ENCODE measurements at regions not wholly inside any gene's neighbourhood (a gene's known extent, or its start where the extent isn't known, plus 50 kb on each side); places are given as distances from the start of the nearest gene placed in this dataset.
"Not testable (repeated sequence)": the region's sequence is repeated elsewhere in the genome, so short reads cannot be mapped to it uniquely, and the experiment has no call there.

DNA sequence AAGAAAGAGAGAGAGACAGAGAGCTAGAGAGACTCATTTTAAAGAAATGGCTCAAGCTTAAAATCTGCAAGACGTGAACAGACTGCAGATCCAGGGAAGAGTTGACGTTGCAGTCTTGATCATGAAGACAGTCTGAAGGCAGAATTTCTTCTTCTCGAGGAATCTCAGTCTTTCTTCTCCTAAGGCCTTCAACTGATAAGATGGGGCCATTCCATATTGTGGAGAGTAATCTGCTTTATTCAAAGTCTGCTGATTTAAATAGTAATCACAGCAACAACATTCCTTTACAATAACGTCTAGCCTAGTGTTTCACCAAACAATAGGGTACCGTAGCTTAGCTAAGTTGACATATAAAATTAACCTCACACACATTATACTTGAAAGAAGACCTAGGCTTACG, 208.4 kb upstream of the ADAMTS3 start:
- DNase-seq (ENCODE audit: low read depth, low spot score), result no peak

DNA sequence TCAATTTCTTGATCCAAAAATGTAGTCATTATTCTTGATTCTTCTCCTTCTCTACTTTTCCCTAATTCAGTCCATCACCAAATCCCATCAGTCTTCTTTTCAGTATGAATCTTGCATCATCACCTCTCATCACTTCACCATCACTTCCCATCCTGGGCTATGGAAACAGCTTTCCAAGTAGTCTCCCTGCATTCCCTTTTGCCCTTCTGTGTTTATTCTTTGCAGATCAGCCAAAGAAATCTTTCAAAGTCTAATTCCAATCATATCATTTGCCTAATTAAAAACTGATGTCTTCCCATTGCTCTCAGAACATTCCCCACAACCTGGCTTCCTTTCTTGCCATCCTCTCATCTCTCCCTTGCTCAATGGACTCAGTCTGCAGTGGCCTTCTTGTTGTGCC, 201.7 kb upstream of the ADAMTS3 start:
- no peak for DNase-seq (ENCODE audit: low read depth, low spot score)

DNA sequence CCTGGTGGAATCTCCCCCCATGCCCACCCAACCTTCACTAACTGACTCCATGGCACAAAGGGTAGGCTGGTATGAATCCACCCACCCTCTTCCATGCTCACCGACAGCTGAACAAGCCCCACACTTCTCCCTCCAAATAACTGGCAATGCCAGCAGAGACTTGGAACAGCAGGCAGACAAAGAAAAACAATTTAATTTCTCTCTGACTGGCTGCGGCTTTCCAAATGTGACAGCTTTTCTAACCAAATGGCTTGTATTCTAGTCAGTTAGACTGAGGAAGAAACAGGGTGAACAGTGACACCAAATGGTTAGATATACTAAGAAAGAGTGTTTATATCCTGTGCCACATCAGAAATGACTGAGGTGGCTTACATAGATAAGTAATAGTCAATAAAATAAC, 199.3 kb upstream of the ADAMTS3 start:
- no peak for DNase-seq (ENCODE audit: low read depth, low spot score)

DNA sequence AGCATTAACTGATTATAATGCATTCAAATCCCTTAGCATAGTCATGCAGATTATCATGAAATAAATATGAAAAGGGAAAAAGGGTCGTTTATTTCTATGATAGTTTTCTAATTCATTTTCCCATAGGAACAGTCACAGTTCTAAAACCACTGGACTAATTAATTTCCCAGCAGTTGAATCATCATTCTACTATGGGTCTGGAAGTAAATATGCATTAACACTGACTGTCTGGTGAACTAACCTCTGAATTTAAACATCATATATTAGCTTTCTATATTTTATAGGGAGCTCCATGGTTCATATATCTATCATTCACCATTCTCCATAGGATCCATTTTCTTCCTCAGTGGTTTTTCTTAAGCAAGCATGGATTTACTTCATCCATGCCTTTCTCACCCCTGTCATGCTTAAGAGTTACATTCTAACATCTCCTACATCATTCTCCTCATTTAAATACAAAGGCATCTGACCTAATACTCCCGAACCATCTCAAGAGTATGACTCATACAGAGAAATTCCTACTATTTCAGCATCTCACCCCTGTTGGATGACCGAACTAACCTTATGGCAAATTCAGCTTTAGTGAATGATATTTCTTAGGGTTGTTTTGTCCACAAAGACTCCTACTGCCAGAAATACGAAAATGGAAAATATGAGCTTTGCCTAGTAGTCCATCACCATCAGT, 198.7 kb upstream of the ADAMTS3 start:
- no peak for DNase-seq (ENCODE audit: low read depth, low spot score)

DNA sequence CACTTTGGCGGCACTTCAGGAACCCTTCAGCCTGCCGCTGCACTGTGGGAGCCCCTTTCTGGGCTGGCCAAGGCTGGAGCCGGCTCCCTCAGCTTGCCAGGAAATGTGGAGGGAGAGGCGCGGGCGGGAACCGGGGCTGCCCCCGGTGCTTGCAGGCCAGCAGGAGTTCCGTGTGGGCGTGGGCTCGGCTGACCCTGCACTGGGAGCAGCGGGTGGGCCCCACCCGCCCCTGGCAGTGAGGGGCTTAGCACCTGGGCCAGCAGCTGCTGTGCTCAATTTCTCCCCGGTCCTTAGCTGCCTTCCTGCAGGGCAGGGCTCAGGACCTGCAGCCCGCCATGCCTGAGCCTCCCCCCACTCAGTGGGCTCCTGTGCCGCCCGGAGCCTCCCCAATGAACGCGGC, 196.8 kb upstream of the ADAMTS3 start:
- not testable (repeated sequence) for DNase-seq (ENCODE audit: low read depth, low spot score)

DNA sequence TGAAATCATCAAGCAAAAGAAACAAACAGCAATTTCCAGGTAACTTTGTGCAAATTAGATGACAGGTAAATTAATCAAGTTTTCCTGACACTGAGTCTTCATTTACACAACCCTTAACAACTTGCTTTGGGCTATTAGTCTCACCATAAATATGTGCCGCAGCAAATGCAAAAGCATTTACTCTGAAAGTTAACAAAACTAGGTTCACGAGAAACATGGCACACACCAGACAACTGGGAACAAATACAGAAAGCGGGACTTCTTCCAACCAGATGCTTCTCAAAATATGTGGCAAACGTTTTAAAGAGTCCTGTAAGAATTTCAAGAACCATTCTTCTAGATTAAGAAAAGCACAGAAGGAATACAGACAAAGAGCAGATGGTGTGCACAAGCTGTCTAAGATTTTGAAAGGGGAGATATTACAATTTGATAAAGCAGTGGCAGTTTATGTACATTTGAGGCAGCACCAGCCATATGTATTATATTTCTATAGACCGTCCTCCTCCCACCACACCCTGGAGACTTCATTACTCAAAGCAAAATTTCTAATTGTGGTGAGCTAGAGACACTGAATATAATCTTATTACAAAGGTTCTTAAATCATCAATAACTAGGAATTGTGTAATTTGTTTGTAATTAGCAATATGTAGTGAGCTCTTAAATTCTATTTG, 192.5 kb upstream of the ADAMTS3 start:
- DNase-seq (ENCODE audit: low read depth, low spot score), result no peak

DNA sequence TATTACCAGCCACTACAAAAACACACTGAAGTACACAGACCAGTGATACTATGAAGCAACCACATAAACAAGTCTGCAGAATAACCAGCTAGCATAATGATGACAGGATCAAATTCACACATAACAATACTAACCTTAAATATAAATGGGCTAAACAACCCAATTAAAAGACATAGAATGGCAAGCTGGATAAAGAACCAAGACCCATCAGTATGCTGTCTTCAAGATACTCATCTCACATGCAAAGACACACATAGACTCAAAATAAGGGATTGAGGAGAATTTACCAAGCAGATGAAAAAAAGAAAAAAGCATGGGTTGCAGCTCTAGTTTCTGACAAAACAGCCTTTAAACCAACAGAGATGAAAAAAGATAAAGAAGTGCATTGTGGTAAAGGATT, 184.4 kb upstream of the ADAMTS3 start:
- not testable (repeated sequence) for DNase-seq (ENCODE audit: low read depth, low spot score)

DNA sequence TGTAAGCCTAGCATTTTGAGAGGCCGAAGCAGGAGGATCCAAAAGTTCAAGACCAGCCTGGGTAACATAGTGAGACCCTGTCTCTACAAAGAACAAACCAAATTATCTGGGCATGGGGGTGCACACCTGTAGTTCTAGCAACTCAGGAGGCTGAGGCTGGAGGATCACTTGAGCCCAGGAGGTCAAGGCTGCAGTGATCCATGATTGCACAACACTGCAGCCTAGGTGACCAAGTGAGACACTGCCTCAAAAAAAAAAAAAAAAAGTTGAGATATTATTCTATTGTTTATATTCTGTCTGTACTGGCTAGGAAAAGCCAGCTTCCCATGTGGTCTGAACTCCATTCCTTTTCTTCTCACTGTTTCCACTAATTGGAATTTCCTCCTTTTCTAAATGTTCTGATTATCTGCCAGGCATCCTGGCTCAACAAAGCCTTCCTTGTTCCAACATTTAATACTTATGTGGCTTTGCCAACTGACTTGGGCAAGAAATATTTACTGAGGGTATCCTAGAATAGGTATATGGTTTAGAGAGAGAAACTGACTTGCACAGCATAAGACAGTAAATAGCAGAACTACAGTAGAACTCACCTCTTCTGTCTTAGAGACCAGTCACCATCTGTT, 175.2 kb upstream of the ADAMTS3 start:
- no peak for DNase-seq (ENCODE audit: low read depth, low spot score)

DNA sequence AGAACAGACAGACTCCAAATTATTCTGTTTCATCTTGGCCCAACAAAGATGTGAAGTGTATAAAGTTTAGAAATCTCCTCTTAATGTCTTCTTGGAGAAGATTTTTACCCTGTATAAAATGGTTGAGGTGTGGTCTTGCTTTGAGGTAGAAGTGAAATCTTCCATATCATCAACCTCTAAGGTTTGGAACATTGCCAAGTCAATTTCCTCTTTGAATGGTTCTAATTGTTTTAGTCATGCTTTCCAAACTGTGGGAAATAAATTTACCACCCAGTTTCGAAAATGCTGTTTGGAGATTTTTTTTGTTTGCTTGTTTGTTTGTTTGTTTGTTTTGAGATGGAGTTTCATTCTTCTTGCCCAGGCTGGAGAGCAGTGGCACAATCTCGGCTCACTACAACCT, 174.1 kb upstream of the ADAMTS3 start:
- DNase-seq (ENCODE audit: low read depth, low spot score), result no peak

DNA sequence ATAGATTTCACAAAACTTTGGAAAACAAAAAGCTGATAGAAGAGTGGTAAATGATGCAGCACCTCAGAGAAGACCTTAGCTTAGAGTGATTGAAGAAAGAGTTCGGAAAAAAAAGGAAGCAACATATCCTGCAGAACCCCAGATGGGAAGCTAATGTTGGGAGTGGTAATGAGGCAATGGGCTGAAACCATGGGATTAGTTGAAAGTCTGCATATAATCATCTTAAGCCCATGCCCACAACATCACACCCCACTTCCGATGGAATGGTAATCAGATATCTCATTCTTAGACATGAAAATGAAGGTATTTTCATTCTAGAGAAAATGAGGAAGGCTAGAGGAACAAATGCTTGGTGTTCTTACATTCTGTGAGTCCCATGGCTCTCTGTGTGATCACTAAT, 146.3 kb upstream of the ADAMTS3 start:
- no peak for DNase-seq (ENCODE audit: low read depth, low spot score)

DNA sequence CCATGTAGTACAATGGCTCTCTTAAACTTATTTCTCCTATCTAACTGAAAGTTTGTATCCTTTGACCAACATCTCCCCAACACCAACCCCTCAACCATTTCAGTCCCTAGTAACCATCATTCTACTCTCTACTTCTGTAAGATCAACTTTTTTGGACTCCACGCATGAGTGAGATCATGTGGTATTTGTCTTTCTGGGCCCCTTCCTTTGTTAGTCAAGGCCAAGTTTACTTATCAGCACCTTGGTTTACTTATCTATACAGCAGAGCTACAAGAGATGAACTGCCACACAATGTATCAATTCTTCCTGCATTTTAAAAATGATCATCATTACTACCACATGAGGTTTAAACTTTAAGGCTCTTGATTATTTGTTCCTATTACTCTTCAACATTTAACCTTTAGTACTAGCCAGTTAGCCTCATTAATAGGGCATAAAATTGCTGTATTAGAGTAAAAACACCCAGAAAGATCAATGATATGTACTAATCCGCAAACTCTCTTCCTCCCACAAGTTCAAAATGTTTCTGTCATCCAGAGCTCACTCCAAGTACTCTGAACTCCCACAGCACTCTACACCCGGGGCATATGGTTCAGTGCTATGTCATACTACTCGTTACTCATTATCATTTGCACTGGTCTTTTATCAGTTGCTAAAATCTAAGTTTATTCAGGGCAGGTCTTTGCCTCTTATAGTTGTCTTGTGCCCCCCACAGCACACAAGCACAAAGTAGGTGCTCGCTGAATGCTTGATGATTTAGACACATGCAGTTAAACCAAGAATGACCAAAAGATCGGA, 145.7 kb upstream of the ADAMTS3 start:
- no peak for DNase-seq (ENCODE audit: low read depth, low spot score)

DNA sequence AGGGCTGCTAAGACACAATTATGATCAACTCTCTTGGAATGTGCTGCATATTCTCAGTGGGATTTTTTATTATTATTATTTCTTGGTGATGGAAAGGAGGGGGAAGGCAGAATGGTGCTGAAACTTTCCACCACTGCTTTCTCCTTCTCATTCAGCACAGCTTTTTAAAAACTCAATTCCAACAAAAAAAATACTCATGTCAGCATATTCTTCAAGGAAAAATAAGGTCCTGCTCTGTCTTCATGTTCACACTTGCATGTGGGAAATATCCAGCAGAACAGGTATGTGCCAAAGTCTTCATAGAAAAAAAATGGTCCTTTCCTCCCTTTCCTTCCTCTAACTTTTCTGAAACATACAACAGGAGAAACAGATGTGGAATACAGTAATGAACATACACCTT, 144.0 kb upstream of the ADAMTS3 start:
- DNase-seq (ENCODE audit: low read depth, low spot score), result no peak

DNA sequence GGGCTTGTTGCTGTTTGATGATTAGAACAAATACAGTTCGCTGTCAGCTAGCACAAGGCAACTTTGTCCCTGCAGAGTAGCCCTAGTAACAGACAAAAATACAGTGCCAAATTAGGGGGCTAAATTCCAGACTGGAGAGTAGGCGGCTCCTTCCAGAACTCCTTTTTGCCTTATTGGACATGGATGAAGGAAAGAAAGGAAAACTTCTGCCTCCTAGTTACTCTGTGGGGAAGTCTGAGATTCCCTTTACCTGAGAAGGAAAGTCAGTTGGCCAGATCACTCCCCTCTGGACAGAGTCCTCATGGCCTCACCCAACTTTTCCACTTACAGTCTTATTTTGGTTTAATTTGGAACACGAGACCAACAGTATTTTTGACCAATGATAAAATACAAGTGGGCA, 140.5 kb upstream of the ADAMTS3 start:
- no peak for DNase-seq (ENCODE audit: low read depth, low spot score)

DNA sequence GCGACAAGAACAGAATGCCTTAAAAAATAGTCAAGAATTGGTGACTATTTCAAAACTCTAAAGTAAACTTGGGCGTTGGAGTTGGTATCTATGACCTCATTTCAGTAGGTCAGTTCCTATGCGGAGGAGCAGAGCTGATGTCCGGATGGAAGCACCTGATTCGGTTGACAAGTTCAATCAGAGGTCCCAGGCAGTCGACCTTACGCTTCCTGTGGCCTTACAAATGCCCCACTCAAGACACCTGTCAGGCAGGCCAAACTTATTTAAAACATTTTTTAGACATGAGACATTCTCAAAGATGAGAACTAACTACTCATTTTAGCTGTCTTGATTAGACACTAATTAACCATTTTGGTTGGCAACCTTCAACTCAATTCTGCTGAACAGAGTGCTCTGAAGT, 137.7 kb upstream of the ADAMTS3 start:
- DNase-seq (ENCODE audit: low read depth, low spot score), result no peak

DNA sequence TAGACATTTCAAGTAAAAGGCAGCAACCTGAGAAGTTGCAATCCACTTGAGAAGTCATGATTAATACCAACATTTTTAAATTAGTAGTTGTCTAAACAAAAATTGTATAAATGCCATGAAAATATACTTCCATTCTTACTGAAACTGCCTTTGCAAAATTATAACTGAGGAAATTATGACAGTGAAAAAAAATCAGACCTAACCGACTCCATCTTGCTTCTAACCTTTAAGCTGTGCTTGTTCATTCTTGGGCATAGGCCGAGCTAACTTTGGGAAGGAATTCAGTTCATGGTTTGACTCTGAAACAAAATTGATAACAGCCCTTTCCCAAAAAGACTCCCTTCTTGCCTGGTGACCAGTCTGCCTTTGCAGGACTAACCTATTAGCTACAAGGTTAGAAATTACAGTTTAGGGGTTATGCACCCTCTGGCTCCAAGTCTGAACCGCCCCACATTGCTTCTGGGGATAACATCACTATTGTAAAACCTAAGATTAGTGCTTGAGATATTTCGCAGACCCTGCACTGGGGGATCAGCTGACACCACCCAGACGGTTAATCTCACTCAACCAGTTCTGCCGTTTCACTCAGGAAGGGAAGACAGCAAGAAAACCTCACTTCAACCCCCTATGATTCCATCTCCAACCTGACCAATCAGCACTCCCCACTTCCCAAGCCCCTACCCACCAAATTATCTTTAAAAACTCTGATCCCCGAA, 136.1 kb upstream of the ADAMTS3 start:
- DNase-seq (ENCODE audit: low read depth, low spot score), result not testable (repeated sequence)

DNA sequence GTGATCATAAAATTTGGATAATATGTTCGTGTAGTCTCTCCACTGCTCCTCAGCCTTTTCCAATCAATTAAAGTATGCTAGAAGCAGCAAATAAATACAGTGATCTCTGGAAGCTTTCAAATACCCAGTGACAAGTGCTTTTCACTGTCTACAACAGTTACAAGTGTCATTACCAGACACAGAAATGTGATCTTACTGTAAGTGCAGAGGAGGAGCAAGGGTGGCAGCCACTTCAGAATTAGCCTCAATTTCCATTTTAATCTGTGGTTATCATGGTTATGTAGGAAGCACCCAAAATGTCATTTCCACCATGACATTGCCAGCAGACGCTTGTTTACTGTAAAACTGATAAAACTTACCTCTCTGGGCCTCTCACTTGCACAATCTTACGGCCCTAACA, 133.9 kb upstream of the ADAMTS3 start:
- DNase-seq (ENCODE audit: low read depth, low spot score), result no peak

DNA sequence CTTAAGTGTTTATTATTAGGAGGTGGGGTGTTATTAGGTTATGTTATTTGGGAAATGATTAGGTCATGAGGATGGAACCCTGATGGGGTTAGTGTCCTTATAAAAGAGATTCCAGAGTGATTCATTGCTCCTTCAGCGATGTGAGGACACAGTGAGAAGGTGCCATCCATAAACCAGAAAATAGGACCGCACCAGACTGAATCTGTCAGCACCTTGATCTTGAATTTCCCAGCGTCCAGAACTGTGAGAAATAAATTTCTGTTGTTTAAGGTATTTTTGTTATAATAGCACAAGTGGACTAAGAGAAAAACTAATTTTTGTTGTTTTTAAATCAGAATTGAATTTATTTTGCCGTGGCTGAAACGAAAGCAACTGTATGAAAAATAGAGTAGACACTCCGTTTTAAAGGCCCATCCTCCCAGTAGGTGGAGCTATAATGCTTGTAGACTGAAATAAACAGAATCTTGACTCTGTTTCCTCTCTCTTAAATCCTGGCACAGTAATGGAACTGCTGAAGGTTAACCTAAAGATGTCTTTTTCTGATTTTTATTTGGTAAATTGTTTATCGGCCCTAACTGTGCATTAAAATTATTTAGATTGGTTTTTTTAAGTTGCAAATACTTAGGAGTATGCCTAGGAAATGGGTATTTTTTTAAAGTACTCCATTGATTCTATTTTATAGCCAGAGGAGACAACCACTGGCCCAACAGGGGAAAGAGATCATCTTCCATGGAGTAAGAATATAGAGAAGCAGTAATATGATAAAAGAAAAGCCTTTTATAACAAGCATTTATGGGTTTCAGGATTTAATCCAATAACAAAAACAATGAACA, 133.2 kb upstream of the ADAMTS3 start:
- DNase-seq (ENCODE audit: low read depth, low spot score), result peak; percentile 11

DNA sequence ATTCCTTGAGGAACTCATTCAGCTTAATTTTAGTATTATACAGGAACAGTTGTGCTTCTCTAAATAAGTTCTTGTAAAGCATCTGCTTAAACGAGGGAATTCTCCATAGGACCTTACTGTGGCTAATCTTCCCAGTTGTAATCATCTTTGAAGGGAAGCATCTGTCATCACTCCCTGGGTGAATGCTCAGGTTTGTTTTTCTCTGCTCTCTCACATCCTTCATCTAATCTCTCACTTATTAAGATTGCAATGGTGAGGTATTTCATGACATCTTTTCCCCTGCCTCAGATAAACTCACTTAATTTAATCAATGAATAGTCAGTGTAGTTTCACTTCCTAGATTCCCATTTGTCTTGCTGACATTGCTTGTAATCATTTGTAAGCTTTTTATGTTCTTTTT, 121.8 kb upstream of the ADAMTS3 start:
- no peak for DNase-seq (ENCODE audit: low read depth, low spot score)

DNA sequence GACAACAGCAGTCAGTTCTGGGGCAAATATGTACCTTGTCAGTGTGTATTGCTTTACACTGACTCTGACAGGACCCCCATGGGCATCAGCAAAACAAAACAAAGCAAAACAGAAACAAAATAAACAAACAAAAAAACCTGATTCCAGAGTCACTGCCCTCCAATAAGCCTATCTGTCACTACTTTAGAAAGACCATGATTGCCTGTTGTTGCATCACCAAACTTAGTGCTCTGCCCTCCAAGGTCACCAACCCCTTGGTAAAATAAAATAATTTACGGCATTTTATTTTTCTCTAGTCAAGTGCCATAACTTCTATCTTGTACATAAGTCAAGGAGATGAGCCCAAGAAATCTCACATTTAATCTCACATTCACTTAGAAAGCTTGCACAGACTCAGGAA, 120.9 kb upstream of the ADAMTS3 start:
- no peak for DNase-seq (ENCODE audit: low read depth, low spot score)

DNA sequence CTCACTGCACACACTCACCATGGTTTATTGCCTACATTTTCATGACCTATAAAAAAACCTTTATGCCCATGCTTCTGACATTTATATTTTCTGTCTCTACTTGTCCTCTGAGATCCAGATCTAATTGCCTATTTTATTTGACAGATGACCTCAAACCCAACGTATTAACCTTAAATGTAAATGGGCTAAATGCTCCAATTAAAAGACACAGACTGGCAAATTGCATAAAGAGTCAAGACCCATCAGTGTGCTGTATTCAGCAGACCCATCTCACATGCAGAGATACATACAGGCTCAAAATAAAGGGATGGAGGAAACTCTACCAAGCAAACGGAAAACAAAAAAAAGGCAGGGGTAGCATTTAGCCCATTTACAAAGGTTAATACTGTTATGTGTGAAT, 117.4 kb upstream of the ADAMTS3 start:
- not testable (repeated sequence) for DNase-seq (ENCODE audit: low read depth, low spot score)

DNA sequence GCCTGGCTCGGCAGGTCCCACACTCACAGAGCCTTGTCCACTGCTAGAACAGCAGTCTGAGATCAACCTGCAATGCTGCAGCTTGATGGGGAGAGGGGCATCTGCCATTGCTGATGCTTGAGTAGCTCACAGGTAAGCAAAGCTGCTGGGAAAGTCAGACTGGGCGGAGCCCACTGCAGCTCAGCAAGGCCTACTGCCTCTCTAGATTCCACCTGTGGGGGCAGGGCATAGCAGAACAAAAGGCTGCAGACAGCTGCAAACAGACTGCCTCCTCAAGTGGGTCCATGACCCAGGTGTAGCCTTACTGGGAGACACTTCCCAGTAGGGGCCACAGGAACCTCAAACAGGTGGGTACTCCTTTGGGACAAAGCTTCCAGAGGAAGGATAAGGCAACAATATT, 110.6 kb upstream of the ADAMTS3 start:
- DNase-seq (ENCODE audit: low read depth, low spot score), result no peak

All from brain pericyte (primary cell).